Kidney (tissue), 13 donors: ENCODE measurements at regions not wholly inside any gene's neighbourhood (a gene's known extent, or its start where the extent isn't known, plus 50 kb on each side); places are given as distances from the start of the nearest gene placed in this dataset.
A peak's percentile ranks its signal among the peaks of the same experiment; 100 is the strongest.

Experiments
- DNase-seq, 5 donors: peaks; one replicate each; pipeline ENCODE4 v3.0.0-alpha.2; 2013 to 2020
- FAIRE-seq: peaks from 2 replicates; lab custom pipeline; 2012; peaks lifted over from hg19 to GRCh38; lab: Jason Lieb, UNC
- H3K27ac ChIP-seq, 2 donors: one replicate each; pipeline ENCODE4 v1.7.0; 2013; ENCODE audit warnings: low read depth in 2 of 2, low read length in 2 of 2, inconsistent platforms in 1 of 2
- H3K27me3 ChIP-seq: one replicate; pipeline ENCODE4 v1.7.1; 2013; ENCODE audit warnings: low read length, inconsistent platforms; ENCODE audit not compliant: control insufficient read depth, insufficient read depth
- H3K36me3 ChIP-seq, 3 donors: one replicate each; pipeline versions ENCODE4 v1.7.0 to v1.7.1; 2013; ENCODE audit warnings: low read length in 3 of 3, control low read depth in 1 of 3, inconsistent platforms in 1 of 3; ENCODE audit not compliant: insufficient read depth in 3 of 3, control insufficient read depth in 2 of 3
- H3K4me1 ChIP-seq, 3 donors: one replicate each; pipeline versions ENCODE4 v1.7.0 to v1.7.1; 2013; ENCODE audit warnings: low read length in 3 of 3, inconsistent platforms in 1 of 3, low read depth in 1 of 3; ENCODE audit not compliant: control insufficient read depth in 2 of 3, insufficient read depth in 2 of 3
- H3K4me3 ChIP-seq, 3 donors: one replicate each; pipeline versions ENCODE4 v1.7.0 to v1.8.1; 2013; ENCODE audit warnings: low read length in 3 of 3, control low read depth in 1 of 3, inconsistent platforms in 1 of 3
- H3K9ac ChIP-seq, 3 donors: one replicate each; pipeline versions ENCODE4 v1.7.0 to v1.7.1; 2013; ENCODE audit warnings: low read length in 3 of 3, control low read depth in 1 of 3, inconsistent platforms in 1 of 3
- H3K9me3 ChIP-seq, 3 donors: one replicate each; pipeline versions ENCODE4 v1.7.0 to v1.7.1; 2013; ENCODE audit warnings: low read length in 3 of 3, control low read depth in 1 of 3, inconsistent platforms in 1 of 3; ENCODE audit not compliant: control insufficient read depth in 2 of 3, insufficient read depth in 1 of 3
- CTCF ChIP-seq: IDR thresholded peaks from 3 replicates; pipeline ENCODE4 v1.5.1; 2012; ENCODE audit warnings: mild to moderate bottlenecking, moderate library complexity, borderline replicate concordance; ENCODE audit not compliant: insufficient read depth; ENCODE audit errors: extremely low read depth
- intact Hi-C: fragments of 100-400 bp; cut with DNase I; formaldehyde crosslinking; loops from one replicate; pipeline ENCODE4 v1.11.1; 2022
- donor health status: control.
- donor health status: control.
- donor health status: control.
- donor health status: control.
- donor health status: control.
- donor health status: DM: yes; HTN: yes; CAD: no.
- donor health status: Normal renal cell carcinoma (clear cell type).

DNA sequence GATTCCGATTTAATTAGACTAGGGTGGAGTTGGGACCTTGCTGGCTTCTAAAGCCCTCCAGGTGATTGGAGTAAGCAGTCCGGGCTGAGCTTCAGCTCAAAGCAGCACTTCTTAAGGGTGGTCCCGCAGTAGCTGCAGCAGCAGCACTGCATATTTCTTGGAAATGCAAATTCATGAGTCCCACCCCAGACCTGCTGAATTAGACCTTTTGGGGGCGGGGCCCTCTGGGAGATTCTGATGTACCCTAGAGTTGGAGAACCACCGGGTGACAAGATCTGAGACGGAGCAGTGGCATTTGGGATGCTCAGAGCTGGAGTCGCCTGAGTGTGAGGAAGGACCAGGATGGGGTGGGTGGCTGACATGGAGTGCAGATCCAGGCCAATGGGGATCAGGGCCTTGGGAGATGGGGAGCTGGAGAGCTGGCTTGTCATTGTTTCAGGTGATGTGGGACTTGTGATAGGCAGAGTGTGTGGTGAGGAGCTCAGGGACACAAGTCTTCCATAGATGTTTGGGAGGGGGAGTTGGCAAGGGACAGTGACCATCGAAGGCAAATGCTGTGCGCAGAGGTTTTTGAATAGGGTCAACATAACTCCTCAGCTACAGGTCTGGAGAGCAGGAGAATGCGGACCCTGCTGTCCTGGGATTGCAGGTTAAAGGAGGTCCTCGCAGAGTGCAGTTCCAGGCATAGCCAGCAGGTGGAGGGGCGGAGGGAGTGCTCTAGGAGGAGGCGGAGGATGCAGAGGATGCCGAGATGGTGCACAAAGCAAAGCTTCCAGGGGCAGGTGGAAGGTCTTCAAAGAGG is 130.9 kb upstream of the RAB12 start:
- Histone ChIP-seq H3K27ac (no peak overlapping the region), H3K4me3 (no peak overlapping the region), H3K4me1 (no peaks in the 10 kb centered on the region), H3K27me3 (no peaks in the 10 kb centered on the region), H3K9me3 (no peaks in the 10 kb centered on the region), H3K9ac (no peak overlapping the region), H3K36me3 (no peaks in the 10 kb centered on the region)
- FAIRE-seq (no peak), DNase-seq (peak; percentile 62 to 81 (median 74))
- intact Hi-C loops = no loop called here
- TF ChIP-seq CTCF = peak; percentile 81

GRCh38 chr18:8478968-8479370 is 130.3 kb upstream of the RAB12 start:
- Histone ChIP-seq H3K4me1 (no peaks in the 10 kb centered on the region), H3K9ac (no peak overlapping the region), H3K4me3 (no peak overlapping the region), H3K27me3 (no peaks in the 10 kb centered on the region), H3K9me3 (no peaks in the 10 kb centered on the region), H3K36me3 (no peaks in the 10 kb centered on the region), H3K27ac (no peak overlapping the region)
- no peak for FAIRE-seq
- DNase-seq = no peak
- no peak for TF ChIP-seq CTCF
- intact Hi-C loops = no loop called here

DNA sequence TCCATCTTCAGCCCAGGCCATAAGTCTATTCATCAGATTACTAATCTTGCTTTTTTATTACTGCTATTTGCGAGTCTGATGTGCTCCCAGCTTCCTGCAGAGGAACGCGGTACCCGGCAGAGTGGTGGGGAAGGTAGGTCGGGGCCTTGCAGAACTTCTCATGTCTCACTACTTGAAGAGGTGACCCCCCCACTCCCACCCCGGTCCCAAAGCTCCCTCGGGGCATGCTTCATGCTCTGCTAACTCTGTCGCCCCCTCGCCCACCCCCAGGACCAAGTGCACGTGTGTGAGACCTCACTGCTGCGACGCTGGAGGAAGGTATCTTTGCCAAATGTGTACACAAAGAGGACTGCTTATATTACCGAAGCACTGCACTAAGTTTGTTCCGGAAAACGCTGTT is 129.4 kb upstream of the RAB12 start:
- DNase-seq (peak in 3 of 5 donors; percentile 5 to 21 (median 15)), FAIRE-seq (no peak)
- Histone ChIP-seq H3K27me3 (no peaks in the 10 kb centered on the region), H3K9me3 (no peaks in the 10 kb centered on the region), H3K36me3 (no peaks in the 10 kb centered on the region), H3K9ac (no peak overlapping the region), H3K4me3 (no peak overlapping the region), H3K4me1 (no peaks in the 10 kb centered on the region), H3K27ac (no peak overlapping the region)
- intact Hi-C loops = no loop called here
- TF ChIP-seq CTCF = no peak
